GM18870 (cell line): ENCODE measurements at regions not wholly inside any gene's neighbourhood (a gene's known extent, or its start where the extent isn't known, plus 50 kb on each side); places are given as distances from the start of the nearest gene placed in this dataset.

Experiments used
- ATAC-seq: cut with Tn5 transposase; IDR thresholded peaks from one replicate; pipeline ENCODE4 v1.9.1; 2021; ENCODE audit warnings: moderate library complexity; ENCODE audit not compliant: unreplicated experiment

DNA sequence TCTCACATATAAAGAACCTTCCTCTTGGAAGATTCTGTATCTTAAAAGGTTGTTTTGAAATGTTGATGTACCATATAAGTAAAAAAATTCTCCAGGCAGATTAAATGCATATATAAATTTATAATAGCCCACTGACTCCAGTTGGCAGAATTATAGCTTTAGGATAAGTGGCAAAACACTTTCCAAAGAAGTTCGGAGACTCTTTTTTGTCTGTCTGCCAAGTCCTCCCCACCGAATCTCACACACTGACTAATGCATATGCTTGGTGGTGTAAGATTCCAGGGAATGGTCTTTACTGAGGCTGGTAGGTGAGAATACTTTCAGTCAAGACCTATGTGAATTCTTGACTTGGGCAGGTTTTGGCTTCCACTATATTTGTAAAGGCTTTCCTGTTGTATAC is 724.3 kb upstream of the CXADR start:
- ATAC-seq, result no peak

DNA sequence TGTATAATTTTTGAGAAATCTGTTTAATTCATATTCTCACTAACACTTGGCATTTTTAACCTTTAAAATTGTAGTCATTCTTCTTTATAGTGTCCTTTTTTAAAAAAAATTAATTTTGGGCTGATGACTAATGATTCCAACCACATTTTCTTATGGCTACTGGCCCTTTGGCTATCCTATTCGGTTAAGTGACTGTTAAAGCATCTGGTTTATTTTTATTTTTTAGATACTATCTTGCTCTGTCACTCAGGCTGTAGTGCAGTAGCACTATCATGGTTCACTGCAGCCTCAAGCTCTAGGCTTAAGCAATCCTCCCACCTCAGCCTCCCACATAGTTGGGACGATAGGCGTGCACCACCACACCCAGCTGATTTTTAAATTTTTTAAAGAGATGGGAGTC is 723.2 kb upstream of the CXADR start:
- ATAC-seq, result no peak

DNA sequence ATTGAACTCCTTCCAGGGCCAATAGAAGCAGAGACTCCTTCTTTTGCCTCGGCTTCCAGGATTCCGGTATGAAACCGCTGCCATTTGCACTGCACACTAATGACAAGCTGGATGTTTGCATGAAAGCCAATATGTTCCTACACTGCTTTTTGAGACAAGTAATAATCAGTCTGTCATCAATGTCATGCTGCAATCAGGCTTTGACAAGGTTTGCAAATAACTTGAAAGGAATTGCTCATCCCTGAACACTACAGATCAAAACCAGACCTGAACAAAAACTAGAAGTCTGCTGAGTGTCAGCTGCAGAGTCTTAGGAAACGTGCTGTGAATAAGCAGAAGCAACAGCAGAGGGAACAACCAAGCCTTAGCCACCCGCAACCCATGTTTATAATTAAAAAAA is 720.7 kb upstream of the CXADR start:
- no peak for ATAC-seq

DNA sequence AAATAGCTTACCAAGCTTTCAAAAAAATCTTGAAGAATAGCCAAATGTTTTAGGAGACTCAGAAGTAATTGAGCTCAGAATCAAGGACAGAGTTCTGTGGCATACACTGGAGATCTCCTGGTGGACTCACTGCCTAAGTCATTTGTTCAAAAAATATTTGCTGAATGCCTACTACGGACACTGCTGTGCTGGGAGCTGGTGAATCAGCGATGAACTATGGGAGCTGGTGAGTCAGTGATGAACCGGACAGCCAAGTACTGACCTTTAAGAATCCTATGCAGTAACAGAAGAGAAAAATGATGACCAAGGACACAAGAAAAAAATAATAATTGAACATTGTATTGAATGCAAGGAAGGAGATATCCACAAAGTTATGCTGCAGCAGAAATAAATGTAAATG is 717.9 kb upstream of the CXADR start:
- no peak for ATAC-seq

DNA sequence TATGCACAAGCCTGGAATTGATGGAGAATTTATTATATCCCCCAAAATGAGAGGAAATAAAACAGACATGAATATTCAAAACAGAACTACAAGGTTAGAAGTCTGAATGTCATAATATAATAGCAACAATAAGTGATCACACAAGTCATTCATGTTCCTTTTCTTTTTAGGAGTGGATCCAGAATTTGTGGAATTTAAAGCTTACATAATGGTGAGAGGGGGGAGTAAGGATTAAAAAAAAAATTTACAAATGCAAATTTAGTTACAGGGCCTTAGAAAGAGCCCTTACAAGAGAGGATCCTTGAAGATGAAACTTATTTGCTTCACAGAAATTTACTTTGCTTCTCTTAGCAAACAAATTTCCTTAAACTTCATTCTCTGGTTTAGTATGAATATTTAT is 716.1 kb upstream of the CXADR start:
- no peak for ATAC-seq

DNA sequence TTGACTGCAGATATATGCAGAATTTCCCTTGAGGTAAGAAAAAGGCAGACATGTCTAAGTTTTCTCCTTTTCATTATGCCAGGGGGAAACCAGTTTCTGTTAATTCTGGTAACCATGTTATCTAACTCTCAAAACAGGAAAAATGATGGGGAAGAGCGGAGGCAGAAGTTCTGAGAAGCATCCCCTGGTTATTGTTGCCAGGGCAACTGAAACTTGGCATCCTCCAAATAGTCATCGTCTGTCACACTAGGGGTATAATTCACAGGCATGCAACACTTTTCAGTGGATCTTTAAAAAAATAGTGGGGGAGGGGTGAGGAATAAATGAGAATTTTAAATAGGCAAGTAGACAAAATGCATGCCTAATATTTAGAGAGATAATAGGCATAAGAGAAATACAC is 715.3 kb upstream of the CXADR start:
- ATAC-seq, result no peak

DNA sequence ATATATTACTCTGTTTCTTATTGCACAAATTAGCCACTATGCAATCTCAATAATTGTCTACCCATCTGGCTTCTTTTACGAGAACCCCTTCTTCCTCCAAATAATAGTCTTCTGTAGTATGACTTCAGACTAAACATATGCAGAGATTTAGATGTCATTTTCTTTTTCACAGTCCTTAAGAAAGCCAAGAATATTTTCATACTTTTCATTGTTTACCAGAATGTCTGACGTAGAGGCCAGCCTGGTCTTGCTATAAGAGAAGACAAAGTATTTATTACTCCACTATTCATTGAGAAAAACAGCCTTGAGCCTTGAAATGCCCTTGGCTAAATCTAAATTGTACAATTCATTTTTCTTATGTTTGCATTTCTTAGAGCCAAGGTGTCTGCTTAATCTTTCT is 714.9 kb upstream of the CXADR start:
- no peak for ATAC-seq

DNA sequence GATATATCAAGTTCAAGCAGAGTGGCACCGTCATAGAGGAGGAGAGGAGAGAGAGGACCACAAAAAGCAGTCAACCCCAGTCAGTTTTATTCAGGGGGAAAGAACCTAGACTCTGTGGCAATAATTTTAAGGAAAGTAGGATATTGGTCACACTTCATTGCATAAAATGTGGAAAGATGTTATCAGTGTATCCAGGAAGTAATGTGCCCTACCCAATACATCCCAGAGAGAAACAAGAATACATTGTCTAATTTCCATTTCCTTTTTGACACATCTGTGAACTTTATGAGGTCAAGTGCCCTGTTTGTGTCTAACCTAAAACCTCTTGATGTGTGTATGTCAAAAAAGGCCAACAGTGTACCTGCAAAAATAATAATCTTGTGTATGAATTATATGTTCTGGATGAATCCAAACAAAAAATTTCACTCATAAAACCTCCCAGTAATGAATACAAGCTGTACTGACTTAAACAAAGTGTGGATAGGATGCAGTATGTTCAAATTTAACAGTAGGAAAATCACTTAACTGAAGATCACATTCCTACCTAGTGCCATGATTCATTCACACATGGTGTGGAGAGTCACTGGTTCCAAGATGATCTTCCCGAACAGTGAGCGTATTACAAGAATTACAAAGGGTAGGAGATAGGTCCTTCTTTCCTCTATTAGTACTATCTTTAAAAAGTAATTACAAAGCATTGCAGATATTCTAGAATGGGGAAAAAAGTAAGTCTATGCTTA is 712.1 kb upstream of the CXADR start:
- no peak for ATAC-seq

DNA sequence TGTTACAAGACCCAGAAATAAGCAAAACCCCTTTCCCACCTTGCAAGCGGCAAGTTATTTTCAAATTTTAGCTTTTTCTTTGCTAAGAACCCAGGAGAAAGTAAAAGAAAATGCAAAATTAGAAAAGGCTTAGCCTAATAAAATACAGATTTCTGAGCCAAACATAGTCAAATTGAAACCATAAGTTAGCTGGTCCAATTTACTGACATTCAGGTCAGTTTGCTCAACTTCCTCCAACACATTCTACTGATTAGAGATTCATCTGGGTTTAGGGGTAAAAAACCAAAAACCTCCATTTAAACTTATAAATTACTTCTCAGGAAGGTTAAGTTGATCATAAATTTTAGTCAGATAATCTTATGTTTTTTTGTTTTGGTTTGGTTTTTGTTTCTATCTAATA is 701.8 kb upstream of the CXADR start:
- no peak for ATAC-seq

DNA sequence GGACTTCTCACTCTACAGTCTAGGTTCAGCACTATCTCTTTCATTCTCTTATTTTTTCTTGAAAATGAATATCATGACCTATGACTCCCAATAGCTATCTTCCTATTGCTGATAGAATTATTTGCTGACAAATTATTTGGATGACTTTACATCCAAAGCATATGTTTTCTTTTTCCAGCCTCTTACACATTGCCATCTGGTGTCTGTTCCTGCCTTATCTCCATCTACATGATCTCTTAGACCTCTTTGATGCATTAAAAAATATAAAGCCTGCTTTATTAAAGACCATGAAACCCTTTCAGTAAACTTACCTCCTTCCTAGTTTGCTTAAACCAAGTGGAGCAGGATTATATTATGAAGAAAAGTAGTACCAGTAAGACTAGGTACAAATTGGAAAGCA is 700.9 kb upstream of the CXADR start:
- ATAC-seq, result no peak

DNA sequence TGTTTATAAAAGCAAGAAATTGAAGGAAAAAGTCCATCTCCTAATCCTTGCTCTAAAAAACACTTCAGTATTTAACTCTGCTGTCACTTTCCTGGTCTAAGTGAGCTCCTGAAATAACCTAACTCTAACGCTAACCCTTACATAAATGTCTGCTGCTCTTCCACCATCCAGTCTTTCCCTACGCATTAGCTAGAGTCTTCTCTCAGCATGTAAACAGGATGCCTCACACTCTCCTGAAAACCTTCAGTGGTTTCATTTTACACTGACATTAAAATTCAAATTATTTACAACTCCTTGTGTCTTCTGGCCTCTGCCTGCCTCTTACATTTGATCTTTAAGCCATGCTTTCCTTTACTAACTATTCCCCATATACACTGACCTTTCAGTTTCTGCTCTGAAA is 697.6 kb upstream of the CXADR start:
- ATAC-seq, result no peak

DNA sequence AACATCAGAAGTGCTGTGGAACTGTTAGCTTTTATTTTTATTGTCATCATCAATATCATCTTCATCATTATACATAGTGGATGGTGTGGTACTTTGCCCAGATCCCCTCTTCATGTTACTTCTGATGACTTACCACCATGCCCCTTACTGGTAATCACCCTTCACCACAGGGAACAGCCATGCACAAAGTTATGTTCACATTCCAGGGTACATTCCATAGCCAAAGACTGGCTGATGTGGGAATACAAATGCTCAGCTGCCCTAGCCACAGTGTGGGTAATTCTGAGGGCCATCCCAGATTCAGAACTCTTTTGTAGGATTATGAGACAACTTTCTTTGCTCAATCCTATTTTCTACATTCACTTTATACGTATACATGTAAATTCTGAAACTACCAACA is 691.3 kb upstream of the CXADR start:
- no peak for ATAC-seq

DNA sequence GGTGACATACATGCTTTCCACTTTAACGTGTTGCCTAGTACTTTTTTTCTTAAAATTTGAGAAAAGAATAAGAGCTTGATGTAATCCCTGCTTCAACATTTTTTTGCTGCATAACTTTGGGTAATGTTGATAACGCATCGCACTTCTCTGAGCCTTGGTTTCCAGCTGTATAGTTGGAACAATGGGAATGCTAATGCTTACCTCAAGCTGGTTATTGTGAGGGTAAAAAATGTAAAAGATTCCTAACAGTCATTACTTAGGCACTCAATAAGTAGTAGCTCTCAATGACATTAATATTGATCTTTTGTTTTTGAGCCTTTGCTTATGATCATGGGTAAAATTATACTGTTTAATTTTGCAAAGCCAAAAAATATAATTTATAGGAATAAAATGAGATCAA is 683.3 kb upstream of the CXADR start:
- no peak for ATAC-seq

DNA sequence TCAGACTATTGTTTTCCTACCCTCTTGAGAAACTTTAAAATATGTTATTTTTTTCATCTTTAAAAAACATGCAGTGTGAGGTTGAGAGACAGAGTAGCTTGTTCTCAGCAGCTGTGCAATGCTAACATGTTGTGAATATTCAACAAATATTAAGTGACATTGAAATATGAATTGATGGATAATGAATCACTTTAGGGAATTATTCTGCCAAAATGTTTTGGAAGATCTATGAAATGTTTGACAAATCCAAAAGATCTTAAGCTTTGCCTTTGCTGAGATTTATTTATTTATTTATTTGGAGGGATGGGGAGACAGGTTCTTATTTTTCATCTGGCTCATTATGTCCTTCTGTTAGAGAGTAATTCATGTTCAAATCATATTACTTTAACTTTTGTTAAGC is 680.1 kb upstream of the CXADR start:
- no peak for ATAC-seq

DNA sequence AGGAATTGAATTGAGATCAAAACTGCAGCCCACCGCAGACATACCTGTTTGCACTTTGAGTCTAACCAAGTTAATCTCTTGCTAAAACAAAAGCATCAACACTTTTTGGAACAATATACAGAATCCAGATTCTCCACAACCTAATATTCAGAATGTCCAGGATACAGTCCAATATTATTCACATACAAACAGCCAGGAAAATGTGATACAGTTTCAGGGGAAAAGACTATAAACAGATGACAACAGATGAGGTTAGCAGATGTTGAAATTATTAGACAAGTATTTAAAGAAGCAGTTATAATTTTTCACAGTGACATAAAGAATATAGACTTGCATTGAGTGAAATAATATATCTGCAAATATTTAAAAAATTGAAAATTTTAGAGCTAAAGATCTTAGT is 678.1 kb upstream of the CXADR start:
- no peak for ATAC-seq

DNA sequence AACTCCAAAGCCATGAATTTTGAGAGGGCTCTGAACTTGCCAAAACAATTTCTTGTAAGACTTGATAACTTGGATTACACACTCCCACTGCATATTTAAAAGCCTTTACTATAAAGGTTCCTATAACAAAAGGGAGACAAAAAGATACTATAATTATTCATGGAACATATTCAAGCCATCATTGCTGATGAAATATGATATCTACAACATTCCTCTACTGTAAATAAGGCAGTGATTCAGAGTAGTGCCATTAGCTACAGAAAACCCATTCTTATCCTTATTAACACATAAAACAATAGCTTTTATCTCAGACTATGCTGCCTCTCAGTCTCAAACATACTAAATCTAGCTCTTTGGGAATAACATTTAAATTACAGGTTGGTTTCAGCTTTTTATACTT is 675.5 kb upstream of the CXADR start:
- ATAC-seq, result no peak

DNA sequence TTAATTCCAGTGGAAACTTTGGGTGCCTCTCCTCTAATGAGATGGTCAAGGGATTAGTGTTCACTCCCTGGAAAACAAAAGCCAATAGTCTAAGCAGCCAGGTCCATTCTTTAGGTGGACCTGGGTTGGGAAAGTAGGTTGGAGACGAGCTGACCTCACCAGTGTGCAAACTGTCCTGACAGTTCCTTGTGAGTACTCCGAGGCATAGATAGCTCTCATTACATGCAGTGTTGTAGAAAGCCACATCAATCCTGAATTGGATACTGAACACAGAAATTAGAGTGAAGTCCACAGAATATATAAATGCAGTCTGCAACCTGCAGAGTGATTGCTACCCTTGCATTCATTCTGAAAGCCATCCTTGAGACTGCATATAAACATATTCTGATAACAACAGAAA is 675.1 kb upstream of the CXADR start:
- no peak for ATAC-seq

DNA sequence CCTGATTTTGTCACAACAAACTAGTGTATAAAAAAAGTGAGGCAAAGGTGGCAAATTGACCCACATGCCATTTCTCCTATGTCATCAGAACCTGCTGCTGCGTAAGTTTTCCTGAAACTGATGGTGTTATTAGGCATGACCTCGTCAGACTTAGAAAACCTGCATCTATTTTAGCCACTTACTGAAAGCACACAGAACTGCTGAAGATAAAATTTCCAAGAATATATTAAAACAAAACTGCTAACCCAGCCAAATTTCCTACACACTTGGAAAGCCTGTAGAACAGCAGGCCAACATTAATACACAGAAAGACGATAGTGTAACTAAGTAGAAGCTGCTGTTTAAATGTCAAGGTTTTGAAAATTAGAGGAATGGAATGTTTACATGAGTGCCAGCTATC is 674.5 kb upstream of the CXADR start:
- no peak for ATAC-seq

DNA sequence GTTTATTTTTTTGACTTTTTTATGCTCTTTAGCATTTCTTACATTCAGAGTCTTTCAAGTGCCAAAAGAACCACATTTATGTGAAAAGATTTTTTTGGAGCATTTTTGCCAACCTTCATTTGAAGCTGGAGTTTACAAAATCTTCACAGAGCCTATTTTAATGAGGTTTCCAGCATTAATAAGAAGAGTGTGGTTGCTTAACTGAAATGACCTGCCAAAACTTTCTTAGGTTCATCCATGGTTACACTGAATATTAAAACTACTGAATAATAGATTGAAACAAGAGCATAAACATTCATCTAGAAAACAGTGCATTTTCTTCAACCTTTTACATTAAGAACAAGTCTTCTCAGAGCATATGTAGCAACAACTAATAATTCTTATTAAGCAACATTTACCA is 672.3 kb upstream of the CXADR start:
- ATAC-seq, result no peak

DNA sequence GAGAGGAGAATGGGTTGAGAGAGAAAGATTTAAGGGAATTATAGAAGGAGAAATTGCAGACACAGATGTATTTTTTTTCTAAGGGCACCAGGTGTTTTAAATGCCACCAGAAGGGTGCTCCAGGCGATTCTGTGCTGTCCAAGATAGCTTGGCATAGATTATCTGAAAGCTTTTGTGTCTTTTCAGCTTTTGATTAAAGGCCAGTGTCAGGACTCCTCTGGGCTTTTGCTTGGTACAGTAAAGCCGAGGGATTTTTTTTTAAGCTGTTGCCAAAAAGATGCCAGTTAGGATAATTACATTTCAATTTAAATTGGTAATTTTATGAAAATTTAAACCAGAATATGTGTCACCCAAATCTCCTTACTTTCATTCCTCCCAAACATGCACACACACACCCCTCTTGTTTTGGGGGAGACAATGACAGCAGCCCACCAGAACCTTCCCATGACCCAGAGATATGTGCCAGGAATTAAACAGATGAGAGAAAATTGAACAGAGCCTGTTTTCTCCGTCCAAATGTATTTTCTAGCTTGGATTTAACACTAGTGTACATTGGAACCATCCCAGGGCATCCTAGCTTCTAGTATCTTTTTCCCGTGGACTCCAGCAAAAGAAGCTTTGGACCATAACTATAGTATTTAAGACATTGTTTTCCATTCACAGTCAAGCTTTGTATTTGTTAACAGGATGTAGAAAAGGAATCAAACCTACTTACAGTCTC is 670.7 kb upstream of the CXADR start:
- ATAC-seq, result no peak

DNA sequence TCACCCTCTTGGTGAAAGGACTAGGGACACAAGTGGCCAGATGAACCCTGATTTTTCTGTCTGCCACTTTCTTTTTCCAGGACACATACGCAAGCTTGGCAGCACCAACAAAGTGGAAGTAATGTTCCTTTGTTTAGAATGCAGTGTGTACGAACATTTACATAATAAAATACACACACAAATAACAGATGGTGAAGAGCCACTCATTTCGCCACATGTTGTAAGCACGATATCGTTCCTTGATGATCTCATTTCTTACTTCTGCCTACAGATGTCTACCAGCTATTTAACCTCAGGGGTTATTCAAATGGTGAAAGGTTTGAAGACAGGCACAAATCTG is 670.2 kb upstream of the CXADR start:
- no peak for ATAC-seq

DNA sequence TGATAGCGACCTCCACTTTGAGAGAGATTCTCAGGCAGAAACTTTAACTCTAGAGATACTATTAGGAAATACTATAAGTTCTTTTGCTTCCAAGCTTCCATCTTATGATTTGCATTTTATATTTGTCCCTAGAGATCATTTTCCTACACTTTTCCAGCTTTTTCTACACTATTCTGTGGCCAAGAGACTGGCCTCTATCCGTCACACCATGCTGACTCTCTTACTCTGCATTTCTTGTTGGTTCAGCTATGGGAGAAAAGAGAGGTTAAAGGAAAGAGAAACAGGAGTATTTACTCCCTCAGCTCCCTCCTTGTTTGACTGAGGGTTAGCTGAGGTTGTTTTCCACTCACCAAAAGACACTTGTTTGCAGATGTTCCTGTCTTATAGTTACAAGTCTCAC is 665.6 kb upstream of the CXADR start:
- no peak for ATAC-seq

DNA sequence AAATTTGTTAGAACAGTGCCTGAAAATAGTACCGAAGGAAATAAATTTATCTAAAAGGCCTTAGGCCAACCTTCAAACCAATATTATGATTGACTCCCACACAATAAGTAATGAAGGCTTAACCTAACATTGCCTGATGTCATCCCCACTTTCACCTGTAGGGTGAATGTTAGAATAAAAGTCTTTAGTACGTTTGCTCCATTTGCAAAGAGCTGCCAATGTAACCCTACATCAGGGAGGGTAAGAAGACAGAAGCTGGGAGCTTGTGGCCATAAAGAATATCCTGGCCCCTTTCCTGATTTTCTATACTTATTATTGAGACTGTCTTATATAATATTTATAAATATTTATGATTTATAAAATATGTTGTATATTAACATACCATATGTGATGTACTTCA is 661.8 kb upstream of the CXADR start:
- ATAC-seq, result no peak
